GM18519 (cell line): ENCODE measurements at regions not wholly inside any gene's neighbourhood (a gene's known extent, or its start where the extent isn't known, plus 50 kb on each side); places are given as distances from the start of the nearest gene placed in this dataset.
"Not testable (repeated sequence)": the region's sequence is repeated elsewhere in the genome, so short reads cannot be mapped to it uniquely, and the experiment has no call there.

ENCODE experiments used
- ATAC-seq: cut with Tn5 transposase; IDR thresholded peaks from one replicate; pipeline ENCODE4 v1.9.1; 2021; ENCODE audit warnings: mild to moderate bottlenecking, moderate library complexity; ENCODE audit not compliant: unreplicated experiment, low FRiP score

- no peak for ATAC-seq
Observed at GRCh38 chr3:161599697-161600096, 103.1 kb downstream of the OTOL1 start.

GRCh38 chr3:161600173-161600572, 103.6 kb downstream of the OTOL1 start:
- no peak for ATAC-seq

GRCh38 chr3:161602475-161602874, 105.9 kb downstream of the OTOL1 start:
- no peak for ATAC-seq

GRCh38 chr3:161602918-161603317, 106.3 kb downstream of the OTOL1 start:
- ATAC-seq = no peak

GRCh38 chr3:161607056-161607455, 110.4 kb downstream of the OTOL1 start:
- no peak for ATAC-seq

- ATAC-seq = no peak
Observed at GRCh38 chr3:161619351-161619750, 122.7 kb downstream of the OTOL1 start.

GRCh38 chr3:161630794-161631193, 134.2 kb downstream of the OTOL1 start:
- ATAC-seq = no peak

- ATAC-seq = no peak
Observed at GRCh38 chr3:161631536-161631935, 134.9 kb downstream of the OTOL1 start.

GRCh38 chr3:161637559-161637958, 141.0 kb downstream of the OTOL1 start:
- ATAC-seq = no peak

GRCh38 chr3:161639095-161639494, 142.5 kb downstream of the OTOL1 start:
- not testable (repeated sequence) for ATAC-seq

GRCh38 chr3:161640181-161640580, 143.6 kb downstream of the OTOL1 start:
- ATAC-seq = no peak

GRCh38 chr3:161641287-161641686, 144.7 kb downstream of the OTOL1 start:
- ATAC-seq = no peak

GRCh38 chr3:161644891-161645635, 148.5 kb downstream of the OTOL1 start:
- ATAC-seq = no peak

- ATAC-seq = no peak
Observed at GRCh38 chr3:161647936-161648470, 151.4 kb downstream of the OTOL1 start.

GRCh38 chr3:161649900-161650484, 153.4 kb downstream of the OTOL1 start:
- ATAC-seq = no peak

GRCh38 chr3:161657786-161658185, 161.2 kb downstream of the OTOL1 start:
- no peak for ATAC-seq

GRCh38 chr3:161671141-161671540, 174.5 kb downstream of the OTOL1 start:
- ATAC-seq = no peak

GRCh38 chr3:161672478-161672877, 175.9 kb downstream of the OTOL1 start:
- ATAC-seq = no peak

- ATAC-seq = no peak
Observed at GRCh38 chr3:161673866-161674265, 177.3 kb downstream of the OTOL1 start.

GRCh38 chr3:161674402-161674801, 177.8 kb downstream of the OTOL1 start:
- no peak for ATAC-seq

GRCh38 chr3:161681831-161682230, 185.2 kb downstream of the OTOL1 start:
- ATAC-seq = not testable (repeated sequence)

- no peak for ATAC-seq
Observed at GRCh38 chr3:161682715-161683114, 186.1 kb downstream of the OTOL1 start.
